Smooth muscle cell (in vitro differentiated cells): ENCODE measurements at regions not wholly inside any gene's neighbourhood (a gene's known extent, or its start where the extent isn't known, plus 50 kb on each side); places are given as distances from the start of the nearest gene placed in this dataset.

Experiments used
- DNase-seq: peaks from one replicate; lab custom pipeline; 2025; ENCODE audit not compliant: unreplicated experiment; lab: John Stamatoyannopoulos, UW
- H2AFZ ChIP-seq: fragments of 200-600 bp; sonication (generic); 2 replicates; pipeline ENCODE4 v1.6.0; 2016; ENCODE audit warnings: antibody characterized with exemption, low read depth, mild to moderate bottlenecking
- H3F3A ChIP-seq: fragments of 200-600 bp; sonication (generic); 2 replicates; pipeline ENCODE4 v1.6.0; 2017; ENCODE audit warnings: antibody characterized with exemption, low read depth
- H3K27ac ChIP-seq: fragments of 200-600 bp; sonication (generic); 2 replicates; pipeline ENCODE4 v1.5.1; 2016; ENCODE audit warnings: low read depth, mild to moderate bottlenecking
- H3K27me3 ChIP-seq: fragments of 200-600 bp; sonication (generic); 2 replicates; pipeline ENCODE4 v1.6.1; 2016; ENCODE audit warnings: low read depth, mild to moderate bottlenecking
- H3K36me3 ChIP-seq: fragments of 200-600 bp; sonication (generic); 2 replicates; pipeline ENCODE4 v1.5.1; 2016; ENCODE audit warnings: low read depth
- H3K4me1 ChIP-seq: fragments of 200-600 bp; sonication (generic); 2 replicates; pipeline ENCODE4 v1.5.1; 2016; ENCODE audit warnings: low read depth
- H3K4me2 ChIP-seq: fragments of 200-600 bp; sonication (generic); 2 replicates; pipeline ENCODE4 v1.6.0; 2016; ENCODE audit warnings: mild to moderate bottlenecking
- H3K4me3 ChIP-seq: fragments of 200-600 bp; sonication (generic); 2 replicates; pipeline ENCODE4 v1.5.1; 2016; ENCODE audit warnings: mild to moderate bottlenecking
- H3K79me2 ChIP-seq: fragments of 200-600 bp; sonication (generic); 2 replicates; pipeline ENCODE4 v1.6.0; 2016; ENCODE audit warnings: low read depth, mild to moderate bottlenecking
- H3K9ac ChIP-seq: fragments of 200-600 bp; sonication (generic); 2 replicates; pipeline ENCODE4 v1.6.0; 2016; ENCODE audit warnings: low read depth
- H3K9me3 ChIP-seq: fragments of 200-600 bp; sonication (generic); replicated peaks from 2 replicates; pipeline ENCODE4 v1.5.1; 2016; ENCODE audit warnings: low read depth
- H4K20me1 ChIP-seq: fragments of 200-600 bp; sonication (generic); 2 replicates; pipeline ENCODE4 v1.6.0; 2016; ENCODE audit warnings: low read depth
- WGBS: methylation state at CpG from one replicate; pipeline ENCODE4 v1.1.7; 2016; ENCODE audit warnings: low lambda C conversion rate; 5-methylcytosine and 5-hydroxymethylcytosine counted together
- TF ChIP-seq, protein P1 (sequence below): fragments of 200-600 bp; sonication (generic); IDR thresholded peaks from 2 replicates; pipeline ENCODE4 v1.5.1; 2017; ENCODE audit warnings: borderline replicate concordance, mild to moderate bottlenecking, antibody characterized with exemption; ENCODE audit not compliant: insufficient read depth, poor library complexity, severe bottlenecking

DNA sequence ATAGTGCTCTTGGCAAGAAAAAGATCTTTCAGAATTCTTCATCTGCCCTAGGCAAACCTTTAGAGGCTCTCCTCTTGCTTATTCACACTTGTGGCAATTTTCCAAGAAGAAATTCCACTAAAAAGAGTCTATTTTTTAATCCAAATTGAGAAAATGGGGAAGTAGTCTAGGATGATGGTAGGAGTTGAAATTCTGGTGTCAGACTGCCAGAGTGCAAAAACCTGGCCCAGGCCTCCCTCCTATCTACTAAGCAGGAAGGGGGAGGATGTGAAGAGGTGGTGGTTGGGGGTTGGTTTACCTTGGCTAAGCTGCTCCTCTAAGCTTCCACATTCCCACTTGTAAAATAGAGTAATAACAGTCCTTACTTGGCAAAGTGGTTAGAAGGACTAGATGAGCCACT is 120.6 kb upstream of the KCNJ15 start:
- TF ChIP-seq, protein P1, sequence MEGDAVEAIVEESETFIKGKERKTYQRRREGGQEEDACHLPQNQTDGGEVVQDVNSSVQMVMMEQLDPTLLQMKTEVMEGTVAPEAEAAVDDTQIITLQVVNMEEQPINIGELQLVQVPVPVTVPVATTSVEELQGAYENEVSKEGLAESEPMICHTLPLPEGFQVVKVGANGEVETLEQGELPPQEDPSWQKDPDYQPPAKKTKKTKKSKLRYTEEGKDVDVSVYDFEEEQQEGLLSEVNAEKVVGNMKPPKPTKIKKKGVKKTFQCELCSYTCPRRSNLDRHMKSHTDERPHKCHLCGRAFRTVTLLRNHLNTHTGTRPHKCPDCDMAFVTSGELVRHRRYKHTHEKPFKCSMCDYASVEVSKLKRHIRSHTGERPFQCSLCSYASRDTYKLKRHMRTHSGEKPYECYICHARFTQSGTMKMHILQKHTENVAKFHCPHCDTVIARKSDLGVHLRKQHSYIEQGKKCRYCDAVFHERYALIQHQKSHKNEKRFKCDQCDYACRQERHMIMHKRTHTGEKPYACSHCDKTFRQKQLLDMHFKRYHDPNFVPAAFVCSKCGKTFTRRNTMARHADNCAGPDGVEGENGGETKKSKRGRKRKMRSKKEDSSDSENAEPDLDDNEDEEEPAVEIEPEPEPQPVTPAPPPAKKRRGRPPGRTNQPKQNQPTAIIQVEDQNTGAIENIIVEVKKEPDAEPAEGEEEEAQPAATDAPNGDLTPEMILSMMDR: no peak
- no peak overlapping the region for H3K27ac ChIP-seq

DNA sequence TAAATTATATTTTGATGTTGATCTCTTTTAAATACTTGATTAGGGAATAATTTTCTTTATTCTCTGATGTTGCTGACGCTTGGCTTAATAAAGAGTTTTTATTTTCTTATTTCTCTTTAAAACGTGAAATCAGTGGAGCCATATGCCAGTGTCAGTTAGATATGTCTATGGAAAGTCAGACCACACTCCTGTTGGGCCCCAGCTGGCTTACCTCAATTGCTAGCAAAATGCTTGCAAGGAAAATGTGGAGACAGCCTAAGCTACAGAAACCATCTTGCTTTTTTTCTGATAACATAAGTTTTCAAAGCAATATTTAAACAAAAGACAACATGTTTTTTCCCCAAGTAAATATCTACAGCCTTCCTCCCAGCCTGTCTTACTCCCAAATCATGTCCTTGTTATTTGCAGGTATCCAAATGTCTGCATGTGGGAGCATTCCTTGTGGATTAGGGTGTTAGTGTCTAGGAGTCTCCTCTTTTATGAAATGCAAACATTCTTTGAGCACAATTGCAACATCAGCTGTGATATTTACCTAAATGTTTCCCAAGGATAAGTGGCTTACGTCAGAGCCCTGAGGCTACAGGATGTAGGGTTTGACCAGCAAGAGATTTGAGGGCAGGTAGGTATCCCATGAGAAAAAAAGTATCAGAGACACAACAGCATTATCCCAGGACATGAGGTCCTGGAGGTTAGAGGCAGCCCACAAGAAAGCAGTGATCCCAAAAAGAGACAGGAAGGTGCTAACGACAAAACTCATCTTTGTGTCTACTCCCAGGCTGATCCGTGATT is 117.2 kb upstream of the KCNJ15 start:
- H3K9ac ChIP-seq: no peak overlapping the region
- TF ChIP-seq, protein P1: no peak
- no peak overlapping the region for H3K4me3 ChIP-seq
- H4K20me1 ChIP-seq: no peaks in the 10 kb centered on the region
- no peak for DNase-seq
- H3K27me3 ChIP-seq: no peaks in the 10 kb centered on the region
- peak overlapping the region; percentile 42 for H3K27ac ChIP-seq
- H2AFZ ChIP-seq: peak overlapping the region; percentile 40
- peaks cover 15% of the 10 kb centered on the region for H3K4me1 ChIP-seq
- H3K9me3 ChIP-seq: no peaks in the 10 kb centered on the region
- H3K36me3 ChIP-seq: no peaks in the 10 kb centered on the region
- H3K79me2 ChIP-seq: no peaks in the 10 kb centered on the region
- H3K4me2 ChIP-seq: peak overlapping the region; percentile 8
- WGBS: 70% methylated on average over 5 of the region's 5 CpGs
- no peaks in the 10 kb centered on the region for H3F3A ChIP-seq

More for the DNA sequence above, 120.6 kb upstream of the KCNJ15 start:
- Histone ChIP-seq H3K9ac (no peak overlapping the region), H2AFZ (no peak overlapping the region), H3K4me2 (no peak overlapping the region), H3K27me3 (no peaks in the 10 kb centered on the region), H3K36me3 (no peaks in the 10 kb centered on the region), H3K79me2 (no peaks in the 10 kb centered on the region), H3F3A (no peaks in the 10 kb centered on the region), H3K4me1 (peaks cover 15% of the 10 kb centered on the region), H3K4me3 (no peak overlapping the region), H3K9me3 (no peaks in the 10 kb centered on the region), H4K20me1 (no peaks in the 10 kb centered on the region)
- no peak for DNase-seq

DNA sequence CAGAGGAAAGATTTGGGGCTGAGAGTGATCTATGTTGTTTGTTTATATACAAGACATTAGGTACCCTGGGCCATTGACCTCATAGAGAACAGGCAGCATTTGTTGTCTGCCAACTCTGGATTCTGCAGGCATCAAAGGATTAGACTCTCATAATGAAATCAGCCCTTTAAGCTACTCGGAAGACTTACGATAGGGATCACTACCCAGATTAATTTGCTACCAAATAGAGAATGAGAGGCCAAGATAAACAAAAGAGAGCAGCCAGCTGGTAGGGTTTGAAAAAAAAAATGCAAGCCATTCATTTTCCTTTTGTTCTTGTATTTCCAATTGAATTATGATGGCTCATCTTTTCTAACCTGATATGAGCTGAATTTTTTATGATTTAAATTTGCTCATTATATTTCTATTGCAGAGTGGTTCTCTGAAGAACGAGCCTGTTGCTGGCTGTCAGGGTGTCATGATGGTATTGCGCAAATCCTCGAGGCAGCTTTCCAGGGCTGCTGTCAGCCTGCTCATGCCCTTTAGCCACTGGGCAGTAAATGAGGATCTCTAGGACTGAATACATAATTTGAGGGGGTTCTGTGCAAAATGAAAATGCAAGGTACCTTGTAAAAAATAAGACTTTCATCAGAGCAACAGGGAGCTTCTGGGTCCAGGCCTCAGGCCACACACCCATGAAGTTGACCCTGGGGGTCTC is 116.4 kb upstream of the KCNJ15 start:
- H3K4me3 ChIP-seq: no peak overlapping the region
- peak overlapping the region; percentile 42 for H3K27ac ChIP-seq
- no peak for DNase-seq

More for the DNA sequence above, 116.4 kb upstream of the KCNJ15 start:
- Histone ChIP-seq H3K27me3 (no peaks in the 10 kb centered on the region), H3K9me3 (peaks cover 3% of the 10 kb centered on the region), H3K36me3 (no peaks in the 10 kb centered on the region), H3K4me2 (peak overlapping the region; percentile 8), H3K4me1 (peaks cover 15% of the 10 kb centered on the region), H3F3A (no peaks in the 10 kb centered on the region), H3K9ac (no peak overlapping the region), H3K79me2 (no peaks in the 10 kb centered on the region), H4K20me1 (no peaks in the 10 kb centered on the region), H2AFZ (no peak overlapping the region)
- TF ChIP-seq, protein P1: no peak
- 22% methylated on average over 5 of the region's 5 CpGs for WGBS
